NCI-H1092 treated with DMSO at 0.1 percent for 48 hours (cell line): ENCODE measurements at regions not wholly inside any gene's neighbourhood (a gene's known extent, or its start where the extent isn't known, plus 50 kb on each side); places are given as distances from the start of the nearest gene placed in this dataset.
A peak's percentile ranks its signal among the peaks of the same experiment; 100 is the strongest.
"Not testable (repeated sequence)": the region's sequence is repeated elsewhere in the genome, so short reads cannot be mapped to it uniquely, and the experiment has no call there.

Experiments used
- DNase-seq: peaks from one replicate; lab custom pipeline; 2025; lab: John Stamatoyannopoulos, UW

GRCh38 chr3:18625085-18625484 is 199.9 kb upstream of the SATB1 start:
- no peak for DNase-seq

- DNase-seq = no peak
Observed at GRCh38 chr3:18623220-18623619, 198.1 kb upstream of the SATB1 start.

GRCh38 chr3:18618723-18619122 is 193.6 kb upstream of the SATB1 start:
- DNase-seq = no peak

- DNase-seq = no peak
Observed at GRCh38 chr3:18611991-18612390, 186.9 kb upstream of the SATB1 start.

GRCh38 chr3:18609187-18609586 is 184.0 kb upstream of the SATB1 start:
- no peak for DNase-seq

GRCh38 chr3:18597919-18598318 is 172.8 kb upstream of the SATB1 start:
- DNase-seq = no peak

GRCh38 chr3:18593231-18593630 is 168.1 kb upstream of the SATB1 start:
- no peak for DNase-seq

GRCh38 chr3:18591120-18591519 is 166.0 kb upstream of the SATB1 start:
- no peak for DNase-seq

- no peak for DNase-seq
Observed at GRCh38 chr3:18586076-18586475, 160.9 kb upstream of the SATB1 start.

GRCh38 chr3:18585004-18585968 is 160.1 kb upstream of the SATB1 start:
- no peak for DNase-seq

- peak; percentile 90 for DNase-seq
Observed at GRCh38 chr3:18580268-18580667, 155.1 kb upstream of the SATB1 start.

GRCh38 chr3:18579661-18580060 is 154.5 kb upstream of the SATB1 start:
- no peak for DNase-seq

- DNase-seq = no peak
Observed at GRCh38 chr3:18575573-18575972, 150.4 kb upstream of the SATB1 start.

- no peak for DNase-seq
Observed at GRCh38 chr3:18572809-18573208, 147.7 kb upstream of the SATB1 start.

- no peak for DNase-seq
Observed at GRCh38 chr3:18567293-18567692, 142.2 kb upstream of the SATB1 start.

GRCh38 chr3:18562364-18563154 is 137.4 kb upstream of the SATB1 start:
- DNase-seq = no peak

- peak; percentile 24 for DNase-seq
Observed at GRCh38 chr3:18559331-18559842, 134.2 kb upstream of the SATB1 start.

GRCh38 chr3:18558507-18558906 is 133.4 kb upstream of the SATB1 start:
- DNase-seq = no peak

- DNase-seq = no peak
Observed at GRCh38 chr3:18557216-18557615, 132.1 kb upstream of the SATB1 start.

- DNase-seq = no peak
Observed at GRCh38 chr3:18556503-18557135, 131.5 kb upstream of the SATB1 start.

GRCh38 chr3:18556001-18556408 is 130.9 kb upstream of the SATB1 start:
- DNase-seq = no peak

- DNase-seq = not testable (repeated sequence)
Observed at GRCh38 chr3:18552579-18553105, 127.5 kb upstream of the SATB1 start.
